ENCODE measurements at regions not wholly inside any gene's neighbourhood (a gene's known extent, or its start where the extent isn't known, plus 50 kb on each side); places are given as distances from the start of the nearest gene placed in this dataset.

DNA sequence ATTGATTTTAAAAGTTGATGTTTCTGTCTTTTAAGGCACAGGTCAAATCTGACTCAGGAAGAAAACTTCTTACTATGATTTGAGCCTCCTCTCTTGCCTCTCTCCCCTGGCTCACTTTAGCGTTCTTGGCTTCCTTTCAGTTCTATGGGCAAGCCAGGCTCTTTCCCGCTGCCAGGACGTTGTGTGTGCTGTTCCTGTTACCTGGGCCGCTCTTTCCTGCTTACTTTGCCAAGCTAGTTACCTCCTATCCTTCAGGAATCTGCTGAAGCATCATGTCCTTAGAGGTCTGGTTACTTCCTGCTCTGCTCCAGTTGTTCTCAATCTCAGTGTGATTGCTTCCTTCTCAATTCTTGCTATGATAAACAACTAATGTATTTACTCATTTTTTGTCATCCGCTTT lies 1108.5 kb upstream of the EEF2KMT start:
- TF ChIP-seq, protein P1, sequence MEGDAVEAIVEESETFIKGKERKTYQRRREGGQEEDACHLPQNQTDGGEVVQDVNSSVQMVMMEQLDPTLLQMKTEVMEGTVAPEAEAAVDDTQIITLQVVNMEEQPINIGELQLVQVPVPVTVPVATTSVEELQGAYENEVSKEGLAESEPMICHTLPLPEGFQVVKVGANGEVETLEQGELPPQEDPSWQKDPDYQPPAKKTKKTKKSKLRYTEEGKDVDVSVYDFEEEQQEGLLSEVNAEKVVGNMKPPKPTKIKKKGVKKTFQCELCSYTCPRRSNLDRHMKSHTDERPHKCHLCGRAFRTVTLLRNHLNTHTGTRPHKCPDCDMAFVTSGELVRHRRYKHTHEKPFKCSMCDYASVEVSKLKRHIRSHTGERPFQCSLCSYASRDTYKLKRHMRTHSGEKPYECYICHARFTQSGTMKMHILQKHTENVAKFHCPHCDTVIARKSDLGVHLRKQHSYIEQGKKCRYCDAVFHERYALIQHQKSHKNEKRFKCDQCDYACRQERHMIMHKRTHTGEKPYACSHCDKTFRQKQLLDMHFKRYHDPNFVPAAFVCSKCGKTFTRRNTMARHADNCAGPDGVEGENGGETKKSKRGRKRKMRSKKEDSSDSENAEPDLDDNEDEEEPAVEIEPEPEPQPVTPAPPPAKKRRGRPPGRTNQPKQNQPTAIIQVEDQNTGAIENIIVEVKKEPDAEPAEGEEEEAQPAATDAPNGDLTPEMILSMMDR (IDR thresholded peaks at IDR 0.05 in 4 of 5, conservative IDR thresholded peaks at IDR 0.05 in 1 of 5), result no peak
- TF ChIP-seq POLR2A (IDR thresholded peaks at IDR 0.05), result no peak
